ENCODE measurements at regions not wholly inside any gene's neighbourhood (a gene's known extent, or its start where the extent isn't known, plus 50 kb on each side); places are given as distances from the start of the nearest gene placed in this dataset.
"Not testable (repeated sequence)": the region's sequence is repeated elsewhere in the genome, so short reads cannot be mapped to it uniquely, and the experiment has no call there.

GRCh38 chr1:199495432-199495831 lies 532.1 kb upstream of the NR5A2 start:
- DNase-seq (ENCODE audit: low read depth in 1 of 2, low spot score in 1 of 2) = no peak

- DNase-seq (ENCODE audit: low read depth in 1 of 2, low spot score in 1 of 2) = not testable (repeated sequence)
Measured at GRCh38 chr1:199498802-199499201, 528.7 kb upstream of the NR5A2 start.

- no peak for DNase-seq (ENCODE audit: low read depth in 1 of 2, low spot score in 1 of 2)
Measured at GRCh38 chr1:199508072-199508471, 519.4 kb upstream of the NR5A2 start.

GRCh38 chr1:199508653-199509052 lies 518.9 kb upstream of the NR5A2 start:
- DNase-seq (ENCODE audit: low read depth in 1 of 2, low spot score in 1 of 2) = no peak

GRCh38 chr1:199509456-199509855 lies 518.1 kb upstream of the NR5A2 start:
- no peak for DNase-seq (ENCODE audit: low read depth in 1 of 2, low spot score in 1 of 2)

- no peak for DNase-seq (ENCODE audit: low read depth in 1 of 2, low spot score in 1 of 2)
Measured at GRCh38 chr1:199510314-199510713, 517.2 kb upstream of the NR5A2 start.

- no peak for DNase-seq (ENCODE audit: low read depth in 1 of 2, low spot score in 1 of 2)
Measured at GRCh38 chr1:199512037-199512710, 515.3 kb upstream of the NR5A2 start.

- no peak for DNase-seq (ENCODE audit: low read depth in 1 of 2, low spot score in 1 of 2)
Measured at GRCh38 chr1:199515261-199515660, 512.2 kb upstream of the NR5A2 start.

GRCh38 chr1:199522338-199522737 lies 505.2 kb upstream of the NR5A2 start:
- DNase-seq (ENCODE audit: low read depth in 1 of 2, low spot score in 1 of 2) = no peak

GRCh38 chr1:199522936-199523335 lies 504.6 kb upstream of the NR5A2 start:
- no peak for DNase-seq (ENCODE audit: low read depth in 1 of 2, low spot score in 1 of 2)

- no peak for DNase-seq (ENCODE audit: low read depth in 1 of 2, low spot score in 1 of 2)
Measured at GRCh38 chr1:199529324-199529723, 498.2 kb upstream of the NR5A2 start.

GRCh38 chr1:199533361-199533760 lies 494.1 kb upstream of the NR5A2 start:
- not testable (repeated sequence) for DNase-seq (ENCODE audit: low read depth in 1 of 2, low spot score in 1 of 2)

GRCh38 chr1:199545780-199546179 lies 481.7 kb upstream of the NR5A2 start:
- no peak for DNase-seq (ENCODE audit: low read depth in 1 of 2, low spot score in 1 of 2)

GRCh38 chr1:199546323-199546722 lies 481.2 kb upstream of the NR5A2 start:
- DNase-seq (ENCODE audit: low read depth in 1 of 2, low spot score in 1 of 2) = no peak

GRCh38 chr1:199549421-199549820 lies 478.1 kb upstream of the NR5A2 start:
- DNase-seq (ENCODE audit: low read depth in 1 of 2, low spot score in 1 of 2) = no peak

- DNase-seq (ENCODE audit: low read depth in 1 of 2, low spot score in 1 of 2) = no peak
Measured at GRCh38 chr1:199550199-199551065, 477.1 kb upstream of the NR5A2 start.

GRCh38 chr1:199551967-199552565 lies 475.4 kb upstream of the NR5A2 start:
- DNase-seq (ENCODE audit: low read depth in 1 of 2, low spot score in 1 of 2) = no peak

GRCh38 chr1:199553104-199553503 lies 474.4 kb upstream of the NR5A2 start:
- no peak for DNase-seq (ENCODE audit: low read depth in 1 of 2, low spot score in 1 of 2)

GRCh38 chr1:199561334-199561733 lies 466.2 kb upstream of the NR5A2 start:
- no peak for DNase-seq (ENCODE audit: low read depth in 1 of 2, low spot score in 1 of 2)

- DNase-seq (ENCODE audit: low read depth in 1 of 2, low spot score in 1 of 2) = no peak
Measured at GRCh38 chr1:199573047-199573446, 454.5 kb upstream of the NR5A2 start.

- DNase-seq (ENCODE audit: low read depth in 1 of 2, low spot score in 1 of 2) = no peak
Measured at GRCh38 chr1:199574950-199575349, 452.6 kb upstream of the NR5A2 start.

- DNase-seq (ENCODE audit: low read depth in 1 of 2, low spot score in 1 of 2) = no peak
Measured at GRCh38 chr1:199580300-199580699, 447.2 kb upstream of the NR5A2 start.
